Activated naive CD4-positive, alpha-beta T cell treated with anti-CD3 and anti-CD28 coated beads for 36 hours (primary cell): ENCODE measurements at regions not wholly inside any gene's neighbourhood (a gene's known extent, or its start where the extent isn't known, plus 50 kb on each side); places are given as distances from the start of the nearest gene placed in this dataset.

Experiments used
- CTCF ChIA-PET: fragments of 350-600 bp; sonication (Branson Sonifier 250); formaldehyde crosslinking; loops from one replicate; lab custom pipeline; 2021; ENCODE audit warnings: antibody characterized with exemption; lab: Charles Lee
- DNase-seq: peaks from one replicate; pipeline ENCODE4 v3.0.0-alpha.2; 2020
- H3K27ac Mint-ChIP-seq: one replicate; pipeline ENCODE4 v1.8.0; 2021; ENCODE audit warnings: mild to moderate bottlenecking, mixed read lengths
- H3K27me3 Mint-ChIP-seq: one replicate; pipeline ENCODE4 v1.8.0; 2021; ENCODE audit warnings: low read depth, mixed read lengths
- H3K36me3 Mint-ChIP-seq: one replicate; pipeline ENCODE4 v1.8.0; 2021; ENCODE audit warnings: low read depth, mixed read lengths
- H3K4me1 Mint-ChIP-seq: one replicate; pipeline ENCODE4 v1.8.0; 2021; ENCODE audit warnings: low read depth, mixed read lengths
- H3K4me3 Mint-ChIP-seq: one replicate; pipeline ENCODE4 v1.8.0; 2021; ENCODE audit warnings: mild to moderate bottlenecking, moderate library complexity, mixed read lengths
- H3K9me3 Mint-ChIP-seq: one replicate; pipeline ENCODE4 v1.8.0; 2021; ENCODE audit warnings: mixed read lengths
- intact Hi-C: fragments of 100-400 bp; cut with micrococcal nuclease; formaldehyde crosslinking; loops from one replicate; pipeline ENCODE4 v1.15.1; 2023

DNA sequence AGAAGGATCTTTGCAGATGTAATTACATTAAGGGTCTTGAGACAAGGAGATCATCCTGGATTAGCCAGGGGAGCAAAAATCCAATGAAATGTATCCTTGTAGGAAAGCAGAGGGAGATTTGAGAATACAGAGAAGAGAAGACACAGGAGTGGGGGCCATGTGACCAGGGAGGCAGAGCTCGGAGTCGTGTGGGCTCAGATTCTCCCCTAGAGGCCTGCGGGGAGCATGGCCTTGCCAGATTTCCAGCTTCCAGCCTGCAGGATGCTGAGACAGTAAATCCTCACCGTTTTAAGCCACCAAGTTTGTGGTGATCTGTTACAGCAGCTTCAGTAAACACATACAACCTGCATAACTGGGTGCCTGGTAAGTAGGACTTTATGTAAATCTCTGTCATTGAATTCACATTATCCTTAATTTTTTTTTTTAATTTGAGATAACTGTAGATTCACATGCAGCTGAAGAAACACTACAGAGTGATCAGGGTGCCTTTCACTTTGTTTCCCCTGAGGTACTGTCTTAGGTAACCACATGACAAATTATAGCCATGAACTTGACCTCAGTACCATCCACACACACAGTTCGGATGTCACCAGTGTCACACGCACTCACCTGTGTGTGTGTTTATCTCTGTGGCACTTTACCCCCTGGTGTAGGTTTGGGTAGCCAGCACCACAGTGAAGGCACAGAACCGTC, 138.4 kb upstream of the HDAC4 start:
- DNase-seq, result no peak
- Mint-ChIP-seq H3K4me3 (no peak overlapping the region), H3K4me1 (peaks cover 3% of the 10 kb centered on the region), H3K27ac (no peak overlapping the region), H3K27me3 (peaks cover 5% of the 10 kb centered on the region), H3K36me3 (no peaks in the 10 kb centered on the region), H3K9me3 (peaks cover 6% of the 10 kb centered on the region)
- intact Hi-C loops, result no loop called here
- CTCF ChIA-PET, result no interaction called here

- no peak for DNase-seq
- no peaks in the 10 kb centered on the region for H3K4me1 Mint-ChIP-seq
- CTCF ChIA-PET, result no interaction called here
- H3K36me3 Mint-ChIP-seq, result no peaks in the 10 kb centered on the region
- peaks cover 2% of the 10 kb centered on the region for H3K27me3 Mint-ChIP-seq
- no peak overlapping the region for H3K27ac Mint-ChIP-seq
- H3K9me3 Mint-ChIP-seq, result peaks cover 6% of the 10 kb centered on the region
- intact Hi-C loops, result no loop called here
- H3K4me3 Mint-ChIP-seq, result no peak overlapping the region
Measured at GRCh38 chr2:239538357-239539052, 137.7 kb upstream of the HDAC4 start.

DNA sequence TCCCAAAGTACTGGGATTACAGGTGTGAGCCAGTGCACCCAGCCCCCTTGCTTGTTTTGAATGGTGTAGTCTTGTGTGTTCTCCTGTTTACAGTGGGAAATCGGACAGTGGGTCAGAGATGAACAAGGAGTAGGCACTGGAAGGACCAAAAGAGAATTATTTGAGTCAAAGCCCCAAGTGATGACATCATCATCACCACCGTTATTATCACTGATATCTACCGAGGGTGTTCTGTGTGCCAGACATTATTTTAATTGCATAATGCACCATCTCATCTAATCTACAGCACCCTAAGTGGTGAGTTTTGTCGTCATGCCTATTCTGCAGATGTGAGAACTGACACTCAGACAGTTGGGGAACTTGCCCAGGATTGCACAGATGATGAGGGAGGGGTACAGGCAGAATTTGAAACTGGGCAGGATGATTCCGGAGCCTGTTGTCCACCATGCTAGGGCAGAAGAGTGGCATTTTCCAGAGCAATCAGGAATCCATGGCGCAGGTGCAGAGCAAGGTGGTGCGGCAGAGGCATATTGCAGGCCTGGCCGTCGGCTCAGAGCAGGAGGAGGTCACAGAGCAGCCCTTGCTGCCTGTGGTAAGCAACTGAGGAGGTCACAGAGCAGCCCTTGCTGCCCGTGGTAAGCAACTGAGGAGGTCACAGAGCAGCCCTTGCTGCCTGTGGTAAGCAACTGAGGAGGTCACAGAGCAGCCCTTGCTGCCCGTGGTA, 137.0 kb upstream of the HDAC4 start:
- H3K36me3 Mint-ChIP-seq, result no peaks in the 10 kb centered on the region
- peaks cover 2% of the 10 kb centered on the region for H3K27me3 Mint-ChIP-seq
- peaks cover 6% of the 10 kb centered on the region for H3K9me3 Mint-ChIP-seq
- H3K4me3 Mint-ChIP-seq, result no peak overlapping the region
- no peak for DNase-seq
- H3K27ac Mint-ChIP-seq, result no peak overlapping the region
- CTCF ChIA-PET, result no interaction called here
- no peaks in the 10 kb centered on the region for H3K4me1 Mint-ChIP-seq
- intact Hi-C loops, result no loop called here

GRCh38 chr2:239536186-239536585, 135.4 kb upstream of the HDAC4 start:
- intact Hi-C loops, result no loop called here
- Mint-ChIP-seq H3K36me3 (no peaks in the 10 kb centered on the region), H3K4me3 (no peak overlapping the region), H3K4me1 (no peaks in the 10 kb centered on the region), H3K27ac (no peak overlapping the region), H3K27me3 (no peaks in the 10 kb centered on the region), H3K9me3 (peaks cover 6% of the 10 kb centered on the region)
- CTCF ChIA-PET, result no interaction called here
- DNase-seq, result no peak

DNA sequence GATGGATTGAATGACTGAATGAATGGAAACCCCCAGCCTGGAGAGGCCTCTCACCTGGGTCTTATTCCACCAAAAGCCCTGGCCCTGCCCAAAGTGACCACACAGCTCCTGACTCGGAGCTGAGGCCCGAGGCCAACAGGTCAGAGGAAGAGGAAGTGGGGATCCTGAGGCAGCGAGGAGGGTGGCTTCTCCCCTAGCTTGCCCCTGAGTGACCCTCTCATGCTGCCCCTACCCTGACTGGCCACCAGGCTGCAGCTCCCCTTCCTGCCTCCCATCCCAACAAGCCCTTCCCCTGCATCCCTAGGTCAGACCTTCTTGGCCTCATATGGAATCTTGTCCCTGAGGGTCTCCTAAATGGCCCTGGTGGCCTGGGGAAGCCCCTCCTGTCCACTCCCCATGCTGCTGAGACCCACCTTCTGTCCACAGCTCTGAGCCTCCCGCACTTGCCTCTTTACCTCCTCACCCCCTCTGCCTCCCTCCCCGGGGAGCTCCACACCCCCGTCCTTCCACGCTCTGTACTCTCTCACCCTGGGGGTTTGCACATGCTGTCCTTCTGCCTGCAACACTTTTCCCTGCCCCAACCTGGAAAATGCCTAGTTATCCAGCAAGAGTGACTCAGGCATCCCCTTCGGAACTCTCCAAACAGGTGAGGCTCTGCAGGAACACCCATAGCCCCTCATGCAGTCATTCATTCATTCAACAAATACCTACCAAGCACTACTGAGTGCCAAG, 134.8 kb upstream of the HDAC4 start:
- H3K27me3 Mint-ChIP-seq, result no peaks in the 10 kb centered on the region
- peaks cover 3% of the 10 kb centered on the region for H3K9me3 Mint-ChIP-seq
- no peaks in the 10 kb centered on the region for H3K4me1 Mint-ChIP-seq
- intact Hi-C loops, result no loop called here
- CTCF ChIA-PET, result no interaction called here
- no peaks in the 10 kb centered on the region for H3K36me3 Mint-ChIP-seq
- no peak overlapping the region for H3K4me3 Mint-ChIP-seq
- no peak overlapping the region for H3K27ac Mint-ChIP-seq
- DNase-seq, result no peak

DNA sequence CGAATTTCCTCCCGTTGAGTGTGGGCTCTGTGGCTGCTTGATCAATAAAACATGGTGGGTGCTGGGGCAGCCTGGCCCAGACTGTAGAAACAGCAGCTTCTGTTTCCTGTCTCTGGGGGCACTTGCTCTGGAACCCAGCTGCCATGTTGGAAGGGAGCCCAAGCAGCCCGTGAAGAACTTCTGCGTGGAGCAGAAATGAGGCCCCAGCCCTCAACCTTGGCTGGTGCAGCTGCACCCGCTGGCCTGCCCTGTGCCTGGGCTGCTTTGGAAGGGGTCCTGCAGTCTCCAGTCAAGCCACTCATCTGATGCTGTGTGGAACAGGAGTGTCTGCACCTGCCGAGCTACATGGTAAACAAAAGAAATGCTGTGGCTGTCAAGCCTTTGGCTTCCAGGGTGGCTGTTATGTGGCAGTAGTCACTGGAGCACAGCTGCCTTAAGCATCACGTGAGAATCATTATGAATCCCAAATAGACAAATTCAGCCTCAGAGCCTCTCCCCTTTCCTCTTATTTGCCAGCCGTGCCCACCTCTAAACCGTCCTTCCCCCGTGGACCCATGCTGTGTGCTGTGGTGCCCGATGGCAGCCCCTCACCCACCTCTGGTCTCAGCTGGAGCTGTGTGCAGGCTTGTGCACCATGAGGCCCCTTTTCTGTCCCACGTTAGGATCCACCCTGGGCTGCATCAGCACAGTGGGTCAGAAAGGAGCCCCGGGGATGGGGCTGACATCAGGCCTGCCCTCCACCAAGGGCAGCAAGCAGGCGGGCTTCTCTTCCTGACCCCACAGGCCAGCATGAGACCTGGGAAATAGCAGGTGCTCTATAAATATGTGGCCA, 134.0 kb upstream of the HDAC4 start:
- Mint-ChIP-seq H3K9me3 (peaks cover 3% of the 10 kb centered on the region), H3K4me1 (no peaks in the 10 kb centered on the region), H3K4me3 (no peak overlapping the region), H3K36me3 (no peaks in the 10 kb centered on the region), H3K27me3 (no peaks in the 10 kb centered on the region), H3K27ac (no peak overlapping the region)
- no peak for DNase-seq
- CTCF ChIA-PET, result interaction anchor here (0.5 kb wide), 1 partner anchor 415 kb away, joined by 3 read pairs; no protein-coding TSS in a partner anchor
- intact Hi-C loops, result no loop called here

DNA sequence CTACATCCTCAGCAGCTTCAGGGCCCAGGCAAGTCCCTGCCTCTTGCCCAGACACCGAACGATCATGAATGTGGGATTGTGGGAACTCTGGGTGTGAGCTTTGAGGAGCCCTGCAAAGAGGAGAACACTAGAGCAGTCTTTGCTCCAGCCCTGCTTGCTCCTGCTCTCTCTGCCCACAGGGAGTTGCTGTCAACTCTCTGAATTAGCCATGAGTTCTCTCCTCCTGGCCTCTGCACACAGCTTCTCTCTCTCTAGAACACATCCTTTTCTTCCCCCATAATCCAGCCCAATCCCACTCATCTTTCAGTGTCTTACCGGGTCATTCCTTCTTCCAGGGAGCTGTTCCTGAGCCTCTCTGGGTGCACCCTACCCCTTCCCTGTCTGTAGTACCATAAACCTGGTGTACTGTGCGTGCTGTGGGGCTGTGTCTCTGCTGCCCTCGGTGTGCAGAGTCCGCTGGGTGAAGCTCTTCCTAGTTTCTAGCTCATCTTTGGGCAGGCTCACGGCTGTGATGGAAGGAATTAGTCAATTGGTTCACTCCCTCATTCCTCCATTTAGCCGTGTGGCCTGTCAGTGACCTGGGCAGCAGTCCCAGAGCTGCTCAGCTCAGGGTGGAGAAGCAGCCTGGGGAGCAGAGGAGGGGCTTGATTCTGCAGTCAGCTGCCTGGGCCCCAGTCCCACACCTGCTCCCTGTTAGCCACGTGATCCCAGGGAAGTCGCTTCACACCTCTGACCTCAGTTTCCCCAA, 132.9 kb upstream of the HDAC4 start:
- no peak overlapping the region for H3K27ac Mint-ChIP-seq
- intact Hi-C loops, result no loop called here
- CTCF ChIA-PET, result no interaction called here
- peaks cover 3% of the 10 kb centered on the region for H3K9me3 Mint-ChIP-seq
- H3K36me3 Mint-ChIP-seq, result no peaks in the 10 kb centered on the region
- no peaks in the 10 kb centered on the region for H3K27me3 Mint-ChIP-seq
- DNase-seq, result no peak
- no peaks in the 10 kb centered on the region for H3K4me1 Mint-ChIP-seq
- H3K4me3 Mint-ChIP-seq, result no peak overlapping the region

DNA sequence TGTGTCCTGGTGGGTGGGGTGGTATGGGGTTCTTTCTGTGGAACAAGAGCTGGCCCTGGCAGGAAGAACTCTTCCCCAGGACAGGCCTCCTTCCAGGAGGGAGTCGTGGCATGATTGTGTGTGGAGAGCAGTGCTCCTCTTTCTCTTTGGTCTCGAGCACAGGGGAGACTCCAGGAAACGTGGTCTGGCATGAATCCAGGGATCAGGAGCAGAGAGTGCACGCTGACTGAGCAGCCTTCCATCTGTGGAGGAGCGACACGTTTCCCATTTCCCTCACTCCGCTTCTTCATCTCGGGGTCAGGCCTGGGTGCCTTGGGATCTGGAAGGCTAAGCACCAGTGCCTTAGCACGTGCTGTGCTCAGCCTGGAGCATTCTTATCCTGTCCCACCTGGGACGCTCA, 132.0 kb upstream of the HDAC4 start:
- H3K36me3 Mint-ChIP-seq, result no peaks in the 10 kb centered on the region
- no peaks in the 10 kb centered on the region for H3K27me3 Mint-ChIP-seq
- intact Hi-C loops, result no loop called here
- H3K9me3 Mint-ChIP-seq, result peaks cover 3% of the 10 kb centered on the region
- CTCF ChIA-PET, result no interaction called here
- no peak overlapping the region for H3K4me3 Mint-ChIP-seq
- H3K4me1 Mint-ChIP-seq, result no peaks in the 10 kb centered on the region
- DNase-seq, result no peak
- H3K27ac Mint-ChIP-seq, result no peak overlapping the region

DNA sequence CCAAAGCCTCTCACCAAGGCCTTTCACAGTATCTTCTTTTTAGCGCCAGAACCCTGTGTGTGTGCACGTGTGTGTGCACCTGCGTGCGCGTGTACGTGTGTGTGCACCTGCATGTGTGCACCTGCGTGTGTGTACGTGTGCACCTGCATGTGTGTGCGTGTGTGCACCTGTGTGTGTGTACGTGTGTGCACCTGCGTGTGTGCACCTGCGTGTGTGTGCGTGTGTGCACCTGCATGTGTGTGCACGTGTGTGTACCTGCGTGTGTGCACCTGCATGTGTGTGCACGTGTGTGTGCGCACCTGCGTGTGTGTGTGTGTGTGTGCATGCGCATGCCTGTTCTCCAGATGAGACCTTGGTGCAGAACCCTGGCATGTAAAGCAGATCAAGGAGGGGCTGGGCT, 131.4 kb upstream of the HDAC4 start:
- Mint-ChIP-seq H3K27ac (no peak overlapping the region), H3K4me3 (no peak overlapping the region), H3K9me3 (peaks cover 3% of the 10 kb centered on the region), H3K36me3 (no peaks in the 10 kb centered on the region), H3K4me1 (no peaks in the 10 kb centered on the region), H3K27me3 (no peaks in the 10 kb centered on the region)
- CTCF ChIA-PET, result no interaction called here
- DNase-seq, result no peak
- intact Hi-C loops, result no loop called here

DNA sequence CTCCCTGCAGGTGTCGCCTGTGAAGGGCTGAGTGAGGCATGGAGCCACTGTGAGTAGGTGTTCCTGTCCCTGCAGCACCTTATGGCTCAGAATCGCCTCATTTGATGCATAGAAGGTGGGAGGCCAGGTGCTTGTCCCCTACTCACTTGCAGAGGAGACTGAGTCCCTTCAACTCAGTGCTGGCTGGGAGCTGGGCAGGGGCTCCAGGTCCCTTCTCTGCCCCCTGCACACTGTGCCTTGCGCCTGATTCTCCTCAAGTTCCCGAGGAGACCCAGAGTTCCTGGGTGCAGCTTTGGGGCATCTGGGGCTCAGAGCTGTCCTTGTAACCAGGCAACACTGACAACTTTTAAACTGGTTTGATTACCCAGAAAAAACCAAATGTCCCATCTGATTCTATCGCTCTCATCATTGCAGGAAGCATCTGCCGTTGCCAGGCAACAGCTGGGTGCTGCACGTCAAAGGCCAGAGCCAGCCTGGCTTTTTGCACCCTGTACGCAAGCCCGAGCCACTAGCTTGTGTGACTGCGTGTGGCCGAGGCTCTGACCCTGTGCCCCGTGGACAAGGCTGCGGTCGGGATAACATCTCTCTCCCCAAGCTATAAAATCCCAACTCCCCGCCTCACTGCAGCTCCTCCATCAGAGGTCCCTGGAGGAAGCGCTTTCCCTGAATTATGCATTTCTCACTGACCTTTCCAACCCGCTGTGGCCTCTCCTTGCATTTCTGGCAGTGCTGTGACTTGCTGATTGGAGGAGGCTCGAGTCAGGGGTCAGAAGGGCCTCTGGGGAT, 130.8 kb upstream of the HDAC4 start:
- Mint-ChIP-seq H3K27ac (no peak overlapping the region), H3K36me3 (no peaks in the 10 kb centered on the region), H3K4me3 (no peak overlapping the region), H3K9me3 (peaks cover 3% of the 10 kb centered on the region), H3K4me1 (no peaks in the 10 kb centered on the region), H3K27me3 (no peaks in the 10 kb centered on the region)
- CTCF ChIA-PET, result no interaction called here
- DNase-seq, result no peak
- intact Hi-C loops, result no loop called here
